RWPE2 (cell line): ENCODE measurements at regions not wholly inside any gene's neighbourhood (a gene's known extent, or its start where the extent isn't known, plus 50 kb on each side); places are given as distances from the start of the nearest gene placed in this dataset.

Experiments used
- ATAC-seq: fragments of 200-7000 bp; cut with Tn5 transposase; 3 replicates; pipeline ENCODE4 v1.9.1; 2021; ENCODE audit warnings: low read depth
- DNase-seq: peaks from one replicate; pipeline ENCODE4 v3.0.0-alpha.2; 2020; ENCODE audit warnings: low spot score
- H3K27ac ChIP-seq: fragments of 450-650 bp; 2 replicates; pipeline ENCODE4 v1.5.1; 2017; ENCODE audit warnings: mild to moderate bottlenecking; ENCODE audit not compliant: poor library complexity, severe bottlenecking
- H3K27me3 ChIP-seq: fragments of 250-450 bp; sonication (Bioruptor Pico); 2 replicates; pipeline ENCODE4 v1.5.1; 2021; ENCODE audit warnings: mild to moderate bottlenecking, moderate library complexity; ENCODE audit not compliant: insufficient read depth, poor library complexity, severe bottlenecking
- H3K36me3 ChIP-seq: fragments of 250-450 bp; sonication (Bioruptor Pico); 2 replicates; pipeline ENCODE4 v1.5.1; 2020; ENCODE audit warnings: low read depth, mild to moderate bottlenecking, moderate library complexity
- H3K4me1 ChIP-seq: fragments of 250-450 bp; sonication (Bioruptor Pico); 2 replicates; pipeline ENCODE4 v1.5.1; 2021; ENCODE audit warnings: mild to moderate bottlenecking, moderate library complexity; ENCODE audit not compliant: insufficient read depth, poor library complexity, severe bottlenecking
- H3K4me3 ChIP-seq: fragments of 250-450 bp; sonication (Bioruptor Pico); 2 replicates; pipeline ENCODE4 v1.5.1; 2021; ENCODE audit warnings: mild to moderate bottlenecking, moderate library complexity; ENCODE audit not compliant: severe bottlenecking
- H3K9me3 ChIP-seq: fragments of 250-450 bp; sonication (Bioruptor Pico); 2 replicates; pipeline ENCODE4 v1.5.1; 2021; ENCODE audit warnings: mild to moderate bottlenecking, moderate library complexity; ENCODE audit not compliant: severe bottlenecking
- TF ChIP-seq, protein P1 (sequence below): fragments of 450-650 bp; IDR thresholded peaks from one replicate; pipeline ENCODE4 v1.5.1; 2017; ENCODE audit warnings: mild to moderate bottlenecking, moderate library complexity; ENCODE audit not compliant: poor library complexity, severe bottlenecking

DNA sequence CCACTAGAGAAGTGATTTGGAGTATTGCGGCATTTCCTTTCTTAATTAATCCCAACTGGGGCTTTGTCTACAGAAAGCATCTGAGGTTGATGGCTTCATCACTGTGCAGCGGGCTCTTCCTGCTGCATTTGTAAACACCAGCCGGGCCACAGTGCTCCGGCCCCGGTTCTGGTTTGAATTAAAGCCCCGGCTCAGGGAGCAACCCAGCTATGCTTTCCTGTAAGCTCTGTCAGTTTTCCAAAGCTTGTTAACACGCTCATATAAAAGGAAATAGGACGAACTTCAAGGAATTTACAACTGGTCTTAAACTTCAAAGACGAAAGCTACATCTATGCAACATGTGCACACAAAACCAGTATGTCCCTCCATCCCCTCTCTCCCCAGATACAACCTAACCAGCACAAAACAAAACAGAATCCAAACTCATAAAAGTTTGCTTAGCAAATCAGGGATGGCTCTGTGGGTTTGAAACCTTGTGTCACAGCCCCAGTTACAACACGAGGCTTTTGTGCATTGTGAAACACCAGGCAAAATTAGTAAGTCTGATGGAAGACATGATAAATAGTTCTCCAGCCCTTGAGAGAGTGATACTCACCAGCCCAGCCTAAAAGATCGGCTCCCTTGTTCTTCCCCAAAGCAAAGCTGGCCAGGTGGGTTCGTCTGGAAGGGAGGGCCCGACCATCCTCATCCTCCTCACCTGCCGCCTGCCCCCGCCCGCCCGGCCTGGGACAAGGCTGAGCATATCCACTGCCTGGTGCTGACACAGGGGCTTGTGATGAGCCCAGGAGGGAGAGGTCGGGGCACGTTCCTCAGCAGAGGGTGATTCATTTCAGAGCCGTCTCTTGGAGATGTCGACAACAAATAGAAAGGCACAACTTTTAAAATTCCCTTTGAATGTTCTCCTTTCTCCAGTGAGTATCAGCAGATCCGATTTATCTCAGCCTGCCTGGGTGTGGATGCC, 197.9 kb downstream of the TFAP2C start:
- peak; percentile 91 for DNase-seq
- Histone ChIP-seq H3K4me3 (no peak overlapping the region), H3K27ac (peak overlapping the region; percentile 13), H3K36me3 (no peaks in the 10 kb centered on the region), H3K27me3 (no peaks in the 10 kb centered on the region), H3K4me1 (peaks cover 14% of the 10 kb centered on the region), H3K9me3 (no peaks in the 10 kb centered on the region)
- ATAC-seq: peak; percentile 98
- TF ChIP-seq, protein P1, sequence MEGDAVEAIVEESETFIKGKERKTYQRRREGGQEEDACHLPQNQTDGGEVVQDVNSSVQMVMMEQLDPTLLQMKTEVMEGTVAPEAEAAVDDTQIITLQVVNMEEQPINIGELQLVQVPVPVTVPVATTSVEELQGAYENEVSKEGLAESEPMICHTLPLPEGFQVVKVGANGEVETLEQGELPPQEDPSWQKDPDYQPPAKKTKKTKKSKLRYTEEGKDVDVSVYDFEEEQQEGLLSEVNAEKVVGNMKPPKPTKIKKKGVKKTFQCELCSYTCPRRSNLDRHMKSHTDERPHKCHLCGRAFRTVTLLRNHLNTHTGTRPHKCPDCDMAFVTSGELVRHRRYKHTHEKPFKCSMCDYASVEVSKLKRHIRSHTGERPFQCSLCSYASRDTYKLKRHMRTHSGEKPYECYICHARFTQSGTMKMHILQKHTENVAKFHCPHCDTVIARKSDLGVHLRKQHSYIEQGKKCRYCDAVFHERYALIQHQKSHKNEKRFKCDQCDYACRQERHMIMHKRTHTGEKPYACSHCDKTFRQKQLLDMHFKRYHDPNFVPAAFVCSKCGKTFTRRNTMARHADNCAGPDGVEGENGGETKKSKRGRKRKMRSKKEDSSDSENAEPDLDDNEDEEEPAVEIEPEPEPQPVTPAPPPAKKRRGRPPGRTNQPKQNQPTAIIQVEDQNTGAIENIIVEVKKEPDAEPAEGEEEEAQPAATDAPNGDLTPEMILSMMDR: no peak

DNA sequence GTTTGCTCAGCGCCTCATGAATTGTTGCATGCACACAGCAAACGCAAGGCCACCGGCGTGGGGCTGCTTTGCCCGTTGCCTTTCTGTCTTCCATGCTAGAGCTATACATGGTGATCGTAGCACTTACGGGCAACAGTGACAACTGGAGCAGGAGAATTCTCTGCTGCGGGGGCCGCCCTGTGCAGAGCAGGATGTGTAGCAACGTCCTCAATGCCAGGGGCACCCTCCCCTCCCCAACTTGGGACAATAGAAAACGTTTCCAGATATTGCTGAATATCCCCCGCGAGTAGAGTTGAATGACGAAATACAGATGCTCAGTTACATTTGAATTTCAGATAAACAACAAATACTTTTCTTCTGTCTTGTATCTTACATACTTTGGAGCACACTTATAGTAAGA, 198.7 kb downstream of the TFAP2C start:
- H3K27ac ChIP-seq: peak overlapping the region; percentile 13

DNA sequence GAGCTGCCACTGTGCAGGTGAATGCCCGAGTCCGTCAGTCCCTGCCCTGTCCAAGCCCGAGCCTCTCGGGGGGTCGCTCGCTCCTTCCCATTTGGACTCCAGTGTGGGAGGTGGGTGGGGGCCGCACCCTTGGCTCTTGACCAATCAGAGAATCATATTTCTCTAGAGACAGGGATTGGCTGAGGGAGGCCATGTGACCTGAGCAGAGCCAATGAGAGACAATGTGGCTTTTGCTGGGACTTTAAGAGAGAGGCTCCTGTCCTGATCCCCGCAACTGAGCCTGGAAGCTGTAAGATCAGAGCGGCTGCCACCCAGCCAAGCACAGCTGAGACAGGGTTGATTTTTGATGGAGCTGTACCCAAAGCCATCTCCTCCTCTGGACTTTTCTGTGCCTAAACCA, 199.3 kb downstream of the TFAP2C start:
- no peaks in the 10 kb centered on the region for H3K36me3 ChIP-seq
- H3K27ac ChIP-seq: no peak overlapping the region
- DNase-seq: no peak
- ATAC-seq: no peak
- TF ChIP-seq, protein P1: no peak
- no peaks in the 10 kb centered on the region for H3K27me3 ChIP-seq
- H3K9me3 ChIP-seq: no peaks in the 10 kb centered on the region
- H3K4me1 ChIP-seq: peaks cover 14% of the 10 kb centered on the region
- no peak overlapping the region for H3K4me3 ChIP-seq

More for the DNA sequence above, 198.7 kb downstream of the TFAP2C start:
- no peaks in the 10 kb centered on the region for H3K9me3 ChIP-seq
- DNase-seq: no peak
- TF ChIP-seq, protein P1: no peak
- H3K4me1 ChIP-seq: peaks cover 14% of the 10 kb centered on the region
- ATAC-seq: no peak; the same call in 2 of the 3 replicates
- H3K27me3 ChIP-seq: no peaks in the 10 kb centered on the region
- H3K36me3 ChIP-seq: no peaks in the 10 kb centered on the region
- no peak overlapping the region for H3K4me3 ChIP-seq

DNA sequence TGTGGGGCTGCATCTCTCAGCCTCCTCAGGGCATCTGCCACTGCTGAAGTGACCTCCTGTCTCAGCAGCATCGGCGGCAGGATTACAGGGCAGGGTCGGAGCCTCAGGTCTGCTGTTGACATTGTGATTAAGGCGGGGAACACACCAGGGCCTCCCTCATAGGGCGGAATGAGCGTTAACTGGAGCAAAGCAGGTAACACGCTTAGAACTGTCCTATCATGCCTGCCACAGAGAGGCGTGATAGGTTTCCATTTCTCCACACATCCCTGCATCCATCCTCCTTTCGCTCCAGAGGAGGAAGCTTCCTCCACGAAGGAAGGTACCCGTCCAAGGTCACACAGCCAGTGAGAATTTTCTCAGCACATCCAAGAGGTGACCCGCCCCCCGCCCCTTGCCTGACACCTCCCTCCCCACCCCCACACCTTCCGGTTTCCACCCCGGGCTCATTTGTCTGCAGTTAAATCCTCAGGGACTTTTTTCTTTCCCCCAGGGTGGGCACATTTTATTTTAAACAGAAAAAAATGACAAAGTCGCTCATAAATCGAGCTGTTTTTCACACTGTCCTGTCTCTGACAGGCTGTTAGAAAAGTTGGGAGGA, 200.8 kb downstream of the TFAP2C start:
- ATAC-seq (no peak), DNase-seq (no peak)
- TF ChIP-seq, protein P1: no peak
- no peak overlapping the region for H3K4me3 ChIP-seq
- H3K27ac ChIP-seq: no peak overlapping the region
- H3K9me3 ChIP-seq: no peaks in the 10 kb centered on the region
- no peaks in the 10 kb centered on the region for H3K27me3 ChIP-seq
- peaks cover 14% of the 10 kb centered on the region for H3K4me1 ChIP-seq
- no peaks in the 10 kb centered on the region for H3K36me3 ChIP-seq

DNA sequence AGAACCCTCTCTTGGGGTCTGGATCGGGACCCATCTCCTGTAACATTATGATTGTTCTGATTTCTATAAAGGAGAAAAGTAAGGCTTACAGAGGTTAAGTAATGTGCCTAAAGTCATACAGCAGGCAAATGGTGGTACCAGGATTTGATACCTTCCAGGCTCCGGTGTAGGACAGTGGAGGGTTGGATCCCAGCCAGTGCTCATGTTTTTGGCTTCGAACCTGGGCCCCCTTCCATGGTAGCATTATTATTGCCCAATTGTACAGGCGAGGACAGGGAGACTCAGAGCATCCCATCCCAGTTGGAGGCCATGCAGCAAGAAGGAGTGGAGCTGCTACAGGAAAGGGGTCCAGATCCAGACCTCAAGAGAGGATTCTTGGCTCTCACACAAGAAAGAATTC, 202.7 kb downstream of the TFAP2C start:
- Histone ChIP-seq H3K27ac (no peak overlapping the region), H3K9me3 (no peaks in the 10 kb centered on the region), H3K27me3 (peaks cover 4% of the 10 kb centered on the region), H3K36me3 (no peaks in the 10 kb centered on the region), H3K4me1 (peaks cover 11% of the 10 kb centered on the region), H3K4me3 (no peak overlapping the region)
- ATAC-seq (no peak), DNase-seq (no peak)
- TF ChIP-seq, protein P1: no peak
